ENCODE measurements at regions not wholly inside any gene's neighbourhood (a gene's known extent, or its start where the extent isn't known, plus 50 kb on each side); places are given as distances from the start of the nearest gene placed in this dataset.

- Histone ChIP-seq H3K27me3 (no peaks in the 10 kb centered on the region), H3K36me3 (no peaks in the 10 kb centered on the region), H3K27ac (no peak overlapping the region), H3K9me3 (no peaks in the 10 kb centered on the region), H3K4me1 (ENCODE audit: insufficient read depth) (no peaks in the 10 kb centered on the region), H3K4me3 (no peak overlapping the region)
- no peak for DNase-seq
- intact Hi-C loops (cut with DNase I): no loop called here
- TF ChIP-seq CTCF (IDR thresholded peaks at IDR 0.05): no peak
Measured at GRCh38 chr11:98710026-98710425, 310.7 kb upstream of the CNTN5 start.

- H3K36me3 ChIP-seq: no peaks in the 10 kb centered on the region
- no peak for DNase-seq
- no peak overlapping the region for H3K27ac ChIP-seq
- TF ChIP-seq EP300 (IDR thresholded peaks at IDR 0.05) (no peak), CTCF (IDR thresholded peaks at IDR 0.05) (no peak), POLR2A (IDR thresholded peaks at IDR 0.05) (no peak)
- H3K4me1 ChIP-seq (ENCODE audit: insufficient read depth): no peaks in the 10 kb centered on the region
- no peaks in the 10 kb centered on the region for H3K27me3 ChIP-seq
- no peaks in the 10 kb centered on the region for H3K9me3 ChIP-seq
- WGBS, 3 donors: 60 to 66% (median 63%) methylated on average over 5 of the region's 5 CpGs
- H3K4me3 ChIP-seq: no peak overlapping the region
- intact Hi-C loops (cut with DNase I): no loop called here
Measured at GRCh38 chr11:98710986-98711385, 309.8 kb upstream of the CNTN5 start.

DNA sequence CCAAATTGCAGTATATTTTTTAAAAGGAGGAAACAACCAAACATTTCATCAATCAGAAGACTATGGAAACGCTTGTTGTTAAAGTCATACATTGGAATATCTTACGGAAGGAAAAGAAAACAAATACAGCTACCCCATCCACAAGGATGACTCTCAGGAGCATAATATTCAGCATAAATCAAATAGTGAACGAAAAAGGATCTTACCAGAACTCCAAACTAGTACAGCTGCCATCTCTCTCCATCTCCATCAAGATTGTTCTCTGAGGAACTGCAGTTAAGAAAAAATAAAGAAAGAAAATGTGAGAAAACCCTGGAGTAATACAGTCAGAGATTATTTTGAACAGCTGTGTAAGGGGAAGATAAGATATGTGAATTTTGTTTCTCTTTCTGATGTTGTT lies 299.8 kb upstream of the CNTN5 start:
- H3K27ac ChIP-seq: no peak overlapping the region
- H3K4me3 ChIP-seq: no peak overlapping the region
- 37 to 58% (median 38%) methylated on average over 3 of the region's 3 CpGs for WGBS, 3 donors
- H3K27me3 ChIP-seq: no peaks in the 10 kb centered on the region
- no peaks in the 10 kb centered on the region for H3K9me3 ChIP-seq
- DNase-seq: no peak
- H3K4me1 ChIP-seq (ENCODE audit: insufficient read depth): no peaks in the 10 kb centered on the region
- H3K36me3 ChIP-seq: no peaks in the 10 kb centered on the region
- intact Hi-C loops (cut with DNase I): no loop called here
- no peak for TF ChIP-seq POLR2A (IDR thresholded peaks at IDR 0.05)
- no peak for TF ChIP-seq CTCF (IDR thresholded peaks at IDR 0.05)
- no peak for TF ChIP-seq EP300 (IDR thresholded peaks at IDR 0.05)

DNA sequence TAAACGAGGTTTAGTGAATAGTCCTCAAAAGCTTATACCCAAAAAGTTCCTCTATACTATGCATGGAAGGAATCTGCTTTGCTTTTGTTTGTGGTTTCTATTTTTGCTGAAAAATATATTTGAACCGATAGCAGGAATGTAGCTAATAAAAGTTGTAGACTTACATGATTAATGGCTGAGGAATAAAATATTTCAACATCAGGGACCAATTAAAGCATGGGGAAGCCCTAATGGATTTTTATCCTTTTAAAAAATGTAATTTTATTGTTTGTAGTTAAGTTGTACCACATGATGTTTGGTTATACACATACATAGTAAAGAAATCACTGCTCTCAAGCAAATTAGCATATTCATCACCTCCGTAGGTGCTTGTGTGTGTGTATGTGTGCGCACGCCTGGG lies 295.3 kb upstream of the CNTN5 start:
- no peak for TF ChIP-seq CTCF (IDR thresholded peaks at IDR 0.05)
- no peak for TF ChIP-seq POLR2A (IDR thresholded peaks at IDR 0.05)
- TF ChIP-seq EP300 (IDR thresholded peaks at IDR 0.05): no peak
- H3K27me3 ChIP-seq: no peaks in the 10 kb centered on the region
- WGBS, 3 donors: 59 to 61% (median 60%) methylated on average over 5 of the region's 5 CpGs

DNA sequence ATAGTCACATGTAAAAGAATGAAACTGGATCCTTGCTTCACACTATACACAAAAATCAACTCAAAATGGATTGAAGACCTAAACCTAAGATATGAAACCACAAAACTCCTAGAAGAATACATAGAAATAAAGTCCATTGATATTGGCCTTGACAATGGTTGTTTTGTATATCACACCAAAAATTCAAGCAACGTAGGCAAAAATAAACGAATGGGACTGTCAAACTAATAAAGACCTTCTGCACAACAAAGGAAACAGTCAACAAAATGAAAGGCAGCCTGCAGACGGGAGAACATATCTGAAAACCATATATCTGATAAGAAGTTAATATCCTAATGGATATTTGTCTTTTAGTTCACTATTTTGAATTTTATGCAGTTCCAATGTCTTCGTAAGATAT lies 292.3 kb upstream of the CNTN5 start:
- Histone ChIP-seq H3K9me3 (no peaks in the 10 kb centered on the region), H3K27ac (no peak overlapping the region), H3K36me3 (no peaks in the 10 kb centered on the region), H3K27me3 (no peaks in the 10 kb centered on the region), H3K4me3 (no peak overlapping the region), H3K4me1 (ENCODE audit: insufficient read depth) (no peaks in the 10 kb centered on the region)
- no peak for TF ChIP-seq EP300 (IDR thresholded peaks at IDR 0.05)
- no peak for TF ChIP-seq CTCF (IDR thresholded peaks at IDR 0.05)
- TF ChIP-seq POLR2A (IDR thresholded peaks at IDR 0.05): no peak
- DNase-seq: no peak
- WGBS, 3 donors: 79 to 86% (median 84%) methylated on average over 4 of the region's 4 CpGs
- intact Hi-C loops (cut with DNase I): no loop called here

More for the DNA sequence above, 295.3 kb upstream of the CNTN5 start:
- Histone ChIP-seq H3K27ac (no peak overlapping the region), H3K4me1 (ENCODE audit: insufficient read depth) (no peaks in the 10 kb centered on the region), H3K9me3 (no peaks in the 10 kb centered on the region), H3K36me3 (no peaks in the 10 kb centered on the region), H3K4me3 (no peak overlapping the region)
- DNase-seq: no peak
- intact Hi-C loops (cut with DNase I): no loop called here
